Thoracic aorta (tissue), 2 donors: ENCODE measurements at regions not wholly inside any gene's neighbourhood (a gene's known extent, or its start where the extent isn't known, plus 50 kb on each side); places are given as distances from the start of the nearest gene placed in this dataset.

Source experiments
- ATAC-seq: fragments of 150-250 bp; one replicate; pipeline ENCODE4 v1.8.0; 2017; ENCODE audit warnings: low read depth; ENCODE audit not compliant: insufficient number of reproducible peaks, low FRiP score
- DNase-seq: peaks from one replicate; pipeline ENCODE4 v3.0.0-alpha.2; 2020; ENCODE audit warnings: low spot score
- H3K27ac ChIP-seq, 2 donors: fragments of 200-600 bp; sonication (generic); 1 replicate in 1 of 2; 2 replicates in 1 of 2; pipeline ENCODE4 v1.5.1; 2016; ENCODE audit warnings: mild to moderate bottlenecking in 2 of 2, moderate library complexity in 2 of 2
- H3K27me3 ChIP-seq: fragments of 200-600 bp; sonication (generic); replicated peaks from 2 replicates; pipeline ENCODE4 v1.6.0; 2016; ENCODE audit warnings: mild to moderate bottlenecking; ENCODE audit not compliant: insufficient read depth
- H3K36me3 ChIP-seq: fragments of 200-600 bp; sonication (generic); one replicate; pipeline ENCODE4 v1.5.1; 2016
- H3K4me1 ChIP-seq, 2 donors: fragments of 200-600 bp; sonication (generic); 1 replicate in 1 of 2; 2 replicates in 1 of 2; pipeline versions ENCODE4 v1.5.1 to v1.6.0; 2016; ENCODE audit warnings: low read depth in 2 of 2, mild to moderate bottlenecking in 1 of 2; ENCODE audit not compliant: control insufficient read depth in 1 of 2
- H3K4me3 ChIP-seq: fragments of 200-600 bp; sonication (generic); 2 replicates; pipeline ENCODE4 v1.5.1; 2016; ENCODE audit warnings: mild to moderate bottlenecking
- H3K9me3 ChIP-seq: fragments of 200-600 bp; sonication (generic); 2 replicates; pipeline ENCODE4 v1.5.1; 2016
- CTCF ChIP-seq: fragments of 200-600 bp; sonication (generic); IDR thresholded peaks from one replicate; pipeline ENCODE4 v1.5.1; 2019; ENCODE audit warnings: antibody characterized with exemption

GRCh38 chr13:74838096-74838495 lies 643.9 kb downstream of the TBC1D4 start:
- no peak for TF ChIP-seq CTCF
- no peak for DNase-seq

GRCh38 chr13:74836628-74837027 lies 645.3 kb downstream of the TBC1D4 start:
- no peak for ATAC-seq

More at GRCh38 chr13:74838096-74838495, 643.9 kb downstream of the TBC1D4 start:
- ATAC-seq: no peak
- Histone ChIP-seq H3K4me3 (no peak overlapping the region), H3K36me3 (no peaks in the 10 kb centered on the region), H3K27me3 (no peaks in the 10 kb centered on the region), H3K9me3 (no peaks in the 10 kb centered on the region), H3K4me1 (no peaks in the 10 kb centered on the region), H3K27ac (no peak overlapping the region)

GRCh38 chr13:74835579-74835978 lies 646.4 kb downstream of the TBC1D4 start:
- Histone ChIP-seq H3K9me3 (no peaks in the 10 kb centered on the region), H3K36me3 (no peaks in the 10 kb centered on the region), H3K27ac (no peak overlapping the region), H3K4me3 (no peak overlapping the region), H3K27me3 (no peaks in the 10 kb centered on the region), H3K4me1 (no peaks in the 10 kb centered on the region)
- no peak for ATAC-seq
- TF ChIP-seq CTCF: no peak
- no peak for DNase-seq

More at GRCh38 chr13:74836628-74837027, 645.3 kb downstream of the TBC1D4 start:
- TF ChIP-seq CTCF: no peak
- H3K36me3 ChIP-seq: no peaks in the 10 kb centered on the region
- no peaks in the 10 kb centered on the region for H3K4me1 ChIP-seq
- DNase-seq: no peak
- H3K27ac ChIP-seq: no peak overlapping the region
- no peaks in the 10 kb centered on the region for H3K27me3 ChIP-seq
- H3K4me3 ChIP-seq: no peak overlapping the region
- no peaks in the 10 kb centered on the region for H3K9me3 ChIP-seq

- Histone ChIP-seq H3K27ac (no peak overlapping the region), H3K27me3 (no peaks in the 10 kb centered on the region), H3K4me1 (no peaks in the 10 kb centered on the region), H3K36me3 (no peaks in the 10 kb centered on the region), H3K9me3 (no peaks in the 10 kb centered on the region), H3K4me3 (no peak overlapping the region)
- ATAC-seq (no peak), DNase-seq (no peak)
- TF ChIP-seq CTCF: no peak
These were observed 656.1 kb downstream of the TBC1D4 start for GRCh38 chr13:74825938-74826246.

- no peak overlapping the region for H3K4me3 ChIP-seq
- ATAC-seq: no peak
These were observed 656.6 kb downstream of the TBC1D4 start for GRCh38 chr13:74825152-74825937.

More at GRCh38 chr13:74825152-74825937, 656.6 kb downstream of the TBC1D4 start:
- Histone ChIP-seq H3K9me3 (no peaks in the 10 kb centered on the region), H3K4me1 (no peaks in the 10 kb centered on the region), H3K27ac (no peak overlapping the region), H3K27me3 (no peaks in the 10 kb centered on the region), H3K36me3 (no peaks in the 10 kb centered on the region)
- no peak for DNase-seq
- no peak for TF ChIP-seq CTCF
